RPMI7951 (cell line): ENCODE measurements at regions not wholly inside any gene's neighbourhood (a gene's known extent, or its start where the extent isn't known, plus 50 kb on each side); places are given as distances from the start of the nearest gene placed in this dataset.
"Not testable (repeated sequence)": the region's sequence is repeated elsewhere in the genome, so short reads cannot be mapped to it uniquely, and the experiment has no call there.

ENCODE experiments used
- DNase-seq: peaks from one replicate; pipeline ENCODE4 v3.0.0-alpha.2; 2012; ENCODE audit warnings: low read depth

DNA sequence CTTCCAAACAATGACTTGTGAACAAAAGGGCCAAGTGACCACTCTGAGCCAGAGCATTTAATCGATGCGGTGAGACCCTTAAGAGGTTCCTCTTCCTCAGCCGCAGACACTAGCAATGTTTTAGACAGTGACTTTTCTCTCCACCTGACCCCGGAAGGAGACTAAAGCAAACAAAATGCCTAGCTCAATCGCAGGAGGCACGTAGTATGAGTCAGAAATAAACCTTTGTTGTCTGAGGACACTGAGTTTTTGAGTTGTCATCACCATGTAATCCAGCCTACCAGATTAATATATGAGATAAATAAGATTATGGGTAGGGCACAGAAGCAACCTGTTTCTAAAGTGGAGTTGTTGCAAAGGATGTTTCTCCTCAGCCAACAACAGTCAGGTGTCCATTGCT, 326.2 kb upstream of the DUSP10 start:
- no peak for DNase-seq

DNA sequence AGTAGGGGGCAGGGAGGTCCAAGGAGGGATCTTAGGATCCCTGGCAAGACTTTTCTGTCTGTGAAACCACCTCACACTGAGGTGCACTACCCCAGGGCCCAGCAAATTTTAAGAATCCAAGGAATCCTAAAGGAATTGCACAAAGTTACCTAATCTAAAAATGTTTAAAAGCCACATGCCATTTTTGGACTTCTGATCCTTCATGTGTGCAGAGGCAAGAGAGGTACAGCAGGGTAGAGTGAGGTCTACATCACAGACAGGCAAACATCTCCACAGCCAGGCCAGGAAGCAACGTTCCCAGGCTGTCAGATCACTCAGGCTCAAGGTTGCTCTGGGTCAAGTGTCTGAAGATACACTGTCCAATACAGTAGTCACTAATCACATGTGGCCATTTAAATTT, 324.6 kb upstream of the DUSP10 start:
- no peak for DNase-seq

- DNase-seq, result no peak
Measured at GRCh38 chr1:222065234-222065633, 323.3 kb upstream of the DUSP10 start.

DNA sequence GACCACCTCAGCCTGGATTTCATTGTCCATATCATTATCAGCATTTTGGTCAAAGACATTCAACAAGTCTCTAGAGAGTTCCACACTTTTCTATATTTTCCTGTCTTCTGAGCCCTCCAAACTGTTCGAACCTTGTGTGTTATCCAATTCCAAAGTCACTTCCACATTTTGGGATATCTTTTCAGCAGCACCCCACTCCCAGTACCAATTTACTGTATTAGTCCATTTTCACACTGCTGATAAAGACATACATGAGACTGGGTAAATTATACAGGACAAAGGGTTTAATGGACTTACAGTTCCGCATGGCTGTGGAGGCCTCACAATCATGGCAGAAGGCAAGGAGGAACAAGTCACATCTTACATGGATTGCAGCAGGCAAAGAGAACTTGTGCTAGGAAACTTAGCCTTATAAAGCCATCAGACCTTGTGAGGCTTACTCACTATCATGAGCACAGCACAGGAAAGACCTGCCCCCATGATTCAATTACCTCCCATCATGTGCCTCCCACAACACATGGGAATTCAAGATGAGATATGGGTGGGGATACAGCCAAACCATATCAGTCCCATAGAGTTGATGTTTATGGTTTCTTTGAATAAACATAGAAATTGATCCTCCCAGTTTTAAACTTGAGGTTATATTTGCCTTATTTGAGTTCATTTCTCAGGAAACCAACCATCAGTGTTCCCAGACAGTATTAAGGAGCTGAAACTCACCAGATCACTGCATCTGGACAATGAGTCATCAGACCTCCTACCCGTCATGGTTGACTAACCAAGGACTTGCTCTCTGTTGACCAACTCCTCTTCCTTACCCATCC, 322.7 kb upstream of the DUSP10 start:
- peak; percentile 89 for DNase-seq

DNA sequence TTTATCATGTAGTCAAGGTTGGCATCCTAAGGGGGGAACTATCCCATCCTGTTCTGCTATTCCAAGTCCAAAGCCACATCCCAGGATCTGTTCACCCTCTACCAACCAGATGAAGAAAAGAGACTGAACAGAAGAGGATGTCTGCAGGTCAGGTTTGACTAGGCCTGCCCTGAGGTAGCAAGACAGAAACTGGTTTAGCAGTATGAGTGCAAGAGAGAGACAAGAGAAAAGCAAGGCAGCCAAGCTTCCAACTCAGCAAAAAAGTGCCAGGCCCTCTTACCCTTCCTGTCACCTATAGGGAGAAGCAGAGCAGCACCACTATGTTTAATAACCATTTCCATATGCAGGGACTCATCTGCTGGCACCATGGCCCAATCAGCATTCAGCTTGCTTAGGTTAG, 320.8 kb upstream of the DUSP10 start:
- no peak for DNase-seq

DNA sequence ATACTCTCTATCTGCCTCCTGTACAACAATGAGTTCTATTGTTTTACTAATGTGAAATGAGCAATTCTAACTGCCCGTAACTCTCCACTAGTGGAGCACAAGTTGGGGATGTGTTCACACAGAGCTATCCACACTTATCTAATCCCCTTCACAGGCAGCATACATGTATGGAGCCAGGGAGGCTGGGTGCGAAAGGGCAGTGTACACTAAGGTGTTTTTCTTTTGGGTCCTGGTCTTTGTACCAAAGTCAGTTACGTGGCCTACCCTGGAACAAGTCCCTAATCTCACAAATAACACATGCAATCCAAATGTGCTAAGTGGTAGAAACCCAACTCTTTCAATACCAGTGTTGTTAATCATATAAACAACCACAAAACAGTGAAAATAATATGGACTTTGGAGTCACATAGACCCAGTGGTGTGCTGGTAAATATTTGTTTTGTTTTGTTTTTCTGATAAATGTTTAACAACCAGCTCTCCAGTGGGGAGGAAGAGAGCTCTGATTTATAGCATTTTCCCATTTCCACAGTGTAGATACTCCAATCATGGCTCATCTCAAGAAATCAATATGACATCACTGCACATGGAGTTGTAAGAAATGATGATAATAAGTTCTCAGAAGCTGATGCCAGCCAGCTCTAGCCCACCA, 319.9 kb upstream of the DUSP10 start:
- no peak for DNase-seq

DNA sequence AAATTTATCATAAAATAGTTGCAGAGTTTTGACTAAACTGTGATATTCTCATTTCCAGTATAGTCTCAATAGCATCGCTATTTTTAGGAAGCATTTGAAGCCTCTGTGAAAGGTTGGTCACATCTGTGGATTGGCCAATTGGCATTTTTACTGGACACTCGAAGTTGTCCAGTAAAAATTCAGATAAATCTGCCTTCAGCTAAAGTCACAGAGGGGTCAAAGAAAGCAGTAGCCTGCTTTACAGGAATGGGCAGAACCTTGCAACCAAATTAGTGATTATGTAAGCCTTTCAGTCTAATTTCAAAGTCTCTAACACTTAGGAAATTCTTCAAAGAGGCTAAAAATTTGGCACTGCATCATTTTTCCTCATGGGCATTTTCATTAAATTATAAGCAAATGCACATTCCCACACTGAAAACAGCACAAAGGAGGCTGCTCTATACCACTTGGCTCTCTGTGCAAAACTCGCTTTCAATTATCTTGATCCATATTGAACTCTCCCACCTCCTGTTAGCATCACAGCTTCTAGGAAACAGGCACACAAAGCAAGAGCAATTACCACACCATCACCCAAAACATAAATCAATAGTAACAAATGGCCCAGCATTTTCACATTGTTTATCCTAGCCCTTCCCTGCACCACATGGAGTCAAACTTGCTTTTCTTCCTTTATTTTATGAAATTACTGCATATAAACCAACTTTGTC, 318.5 kb upstream of the DUSP10 start:
- no peak for DNase-seq

GRCh38 chr1:222058249-222058648, 316.4 kb upstream of the DUSP10 start:
- DNase-seq, result no peak

DNA sequence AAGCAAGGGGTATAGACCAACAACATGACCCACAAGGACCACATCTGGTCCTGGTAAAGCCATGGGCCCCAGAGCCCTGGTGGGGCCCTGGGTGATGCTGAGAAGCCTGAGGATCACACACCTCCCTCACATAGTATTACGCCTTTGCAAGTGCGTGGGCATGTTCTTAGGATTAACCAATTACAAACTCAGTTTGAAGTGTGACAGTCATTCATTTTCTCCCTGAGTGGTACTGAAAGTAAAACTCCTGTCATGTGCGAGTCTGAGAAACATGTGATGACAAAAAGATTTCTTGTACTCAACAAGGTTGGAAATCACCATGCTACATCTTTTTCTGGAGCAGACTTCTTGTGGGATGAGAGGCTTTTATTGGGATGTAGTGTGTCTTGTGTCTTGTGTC, 315.3 kb upstream of the DUSP10 start:
- no peak for DNase-seq

DNA sequence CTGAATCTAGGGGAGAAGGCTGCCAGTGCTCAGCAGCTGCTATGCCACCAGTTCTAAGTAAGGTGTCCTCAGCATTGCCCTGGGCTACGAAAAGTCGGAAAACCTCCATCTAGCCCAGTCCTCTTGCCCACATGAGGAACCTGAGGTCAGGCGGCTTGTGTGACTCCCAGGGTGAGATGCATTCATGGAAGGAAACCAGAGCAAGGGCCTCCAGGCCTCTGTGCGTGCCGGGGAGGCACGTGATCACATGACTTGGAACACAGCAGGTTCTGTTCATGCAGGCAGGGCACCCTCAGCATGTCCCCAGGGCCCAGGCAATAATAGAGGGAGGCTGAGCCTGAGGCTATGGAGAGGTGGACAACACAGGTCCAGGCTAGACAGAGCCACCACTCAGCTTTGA, 312.5 kb upstream of the DUSP10 start:
- DNase-seq, result peak; percentile 46

DNA sequence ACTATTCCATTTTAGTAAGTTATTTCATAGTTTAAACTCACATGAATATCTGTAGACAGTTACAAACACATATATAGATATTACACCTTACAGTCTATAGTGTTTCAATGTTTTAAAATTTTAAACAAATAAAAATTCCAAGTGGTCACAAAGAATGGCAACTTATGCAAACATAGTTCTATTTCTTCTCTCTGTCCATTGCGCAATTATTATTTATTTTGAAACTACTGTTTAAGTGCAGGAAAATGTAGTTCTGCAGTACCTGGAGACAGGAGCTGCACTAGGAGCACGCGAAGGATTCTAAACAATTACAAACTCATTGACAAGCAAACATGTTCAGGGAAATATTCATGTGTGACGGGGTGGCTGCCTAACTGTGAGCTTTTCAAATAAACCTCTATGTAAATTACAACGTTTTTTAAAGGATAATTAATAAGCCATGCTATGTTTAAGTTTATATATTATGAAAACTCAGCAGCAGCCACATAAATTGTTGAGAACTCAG, 312.0 kb upstream of the DUSP10 start:
- DNase-seq, result no peak

DNA sequence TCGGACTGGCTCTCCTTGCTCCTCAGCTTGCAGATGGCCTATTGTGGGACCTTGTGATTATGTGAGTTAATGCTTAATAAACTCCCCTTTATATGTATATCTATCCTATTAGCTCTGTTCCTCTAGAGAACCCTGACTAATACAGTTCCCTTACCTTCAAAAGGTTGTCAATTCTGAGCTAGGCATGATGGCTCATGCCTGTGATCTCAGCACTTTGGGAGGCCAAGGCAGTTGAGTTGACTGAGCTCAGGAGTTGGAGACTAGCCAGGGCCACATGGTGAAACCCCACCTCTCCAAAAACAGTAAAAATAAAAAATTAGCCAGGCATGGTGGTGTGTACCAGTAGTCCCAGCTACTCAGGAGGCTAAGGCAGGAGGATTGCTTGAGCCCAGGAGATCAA, 309.4 kb upstream of the DUSP10 start:
- DNase-seq, result not testable (repeated sequence)

DNA sequence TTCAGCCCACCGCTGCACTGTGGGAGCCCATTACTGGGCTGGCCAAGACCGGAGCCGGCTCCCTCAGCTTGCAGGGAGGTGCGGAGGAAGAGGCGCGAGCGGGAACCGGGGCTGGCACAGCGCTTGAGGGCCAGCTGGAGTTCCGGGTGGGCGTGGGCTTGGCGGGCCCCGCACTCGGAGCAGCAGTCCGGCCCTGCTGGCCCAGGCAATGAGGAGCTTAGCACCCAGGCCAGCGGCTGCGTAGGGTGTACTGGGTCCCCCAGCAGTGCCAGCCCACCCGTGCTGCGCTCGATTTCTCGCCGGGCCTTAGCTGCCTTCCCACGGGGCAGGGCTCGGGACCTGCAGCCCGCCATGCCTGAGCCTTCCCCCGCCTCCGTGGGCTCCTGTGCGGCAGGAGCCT, 307.8 kb upstream of the DUSP10 start:
- DNase-seq, result not testable (repeated sequence)

DNA sequence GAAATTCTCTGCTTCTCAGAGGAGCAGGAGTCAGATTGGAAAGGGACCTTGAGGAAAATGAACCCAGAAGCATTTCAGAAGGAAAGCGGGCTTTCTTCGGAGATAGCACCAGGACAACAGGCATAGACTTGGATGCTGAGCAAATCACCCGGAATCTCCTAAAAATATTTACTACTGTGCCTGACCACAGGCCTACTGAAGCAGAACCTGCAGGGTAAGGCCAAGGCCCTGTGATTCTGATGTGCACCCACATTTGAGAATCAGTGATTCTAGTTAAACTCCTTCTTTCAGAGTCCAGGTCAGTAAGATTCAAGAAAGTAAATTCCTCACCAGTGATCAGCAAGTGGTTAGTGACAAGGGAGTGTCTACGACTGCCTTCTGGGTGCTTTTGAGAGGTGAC, 307.3 kb upstream of the DUSP10 start:
- no peak for DNase-seq

DNA sequence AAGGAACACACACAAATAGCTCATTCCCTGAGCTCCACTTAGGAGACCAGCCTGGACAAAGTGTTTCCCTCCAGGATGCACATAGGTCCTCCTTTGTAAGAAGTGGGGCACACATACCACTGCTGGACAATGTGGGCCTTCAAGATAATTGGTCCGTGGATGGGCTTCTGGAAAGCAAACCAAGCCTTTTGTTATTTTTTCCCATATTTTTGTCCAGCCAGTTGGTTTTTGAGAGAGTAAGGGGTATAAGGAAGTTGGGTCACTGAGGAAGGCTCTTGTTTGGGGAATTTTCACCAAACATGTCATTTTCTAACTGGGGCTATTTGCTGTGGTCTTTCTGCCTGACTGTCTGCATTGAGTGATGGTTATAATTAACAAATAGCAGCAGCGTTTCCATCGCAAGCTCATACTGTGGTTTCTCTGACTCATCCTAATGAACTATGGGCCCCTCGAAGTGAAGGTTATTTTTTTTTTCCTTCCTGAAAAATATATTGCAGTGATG, 306.3 kb upstream of the DUSP10 start:
- DNase-seq, result peak; percentile 87

DNA sequence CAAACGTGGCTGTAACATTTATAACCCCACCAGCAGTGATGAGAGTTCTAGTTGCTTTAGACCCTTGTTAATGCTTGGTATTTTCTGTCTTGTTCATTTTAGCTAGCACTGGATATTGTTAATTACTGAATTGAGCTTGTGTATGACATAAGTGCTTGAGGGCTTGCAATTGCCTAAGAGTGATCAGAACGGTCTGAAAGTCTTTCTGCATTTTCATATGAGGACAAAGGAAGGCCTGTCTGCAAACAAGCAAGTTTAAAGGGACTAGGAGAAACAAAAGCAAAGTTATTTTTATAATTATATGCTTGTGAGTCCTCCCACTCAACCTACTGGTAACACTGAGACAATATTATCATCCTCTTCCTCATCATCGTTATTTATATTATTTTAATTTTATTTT, 305.5 kb upstream of the DUSP10 start:
- peak; percentile 52 for DNase-seq

DNA sequence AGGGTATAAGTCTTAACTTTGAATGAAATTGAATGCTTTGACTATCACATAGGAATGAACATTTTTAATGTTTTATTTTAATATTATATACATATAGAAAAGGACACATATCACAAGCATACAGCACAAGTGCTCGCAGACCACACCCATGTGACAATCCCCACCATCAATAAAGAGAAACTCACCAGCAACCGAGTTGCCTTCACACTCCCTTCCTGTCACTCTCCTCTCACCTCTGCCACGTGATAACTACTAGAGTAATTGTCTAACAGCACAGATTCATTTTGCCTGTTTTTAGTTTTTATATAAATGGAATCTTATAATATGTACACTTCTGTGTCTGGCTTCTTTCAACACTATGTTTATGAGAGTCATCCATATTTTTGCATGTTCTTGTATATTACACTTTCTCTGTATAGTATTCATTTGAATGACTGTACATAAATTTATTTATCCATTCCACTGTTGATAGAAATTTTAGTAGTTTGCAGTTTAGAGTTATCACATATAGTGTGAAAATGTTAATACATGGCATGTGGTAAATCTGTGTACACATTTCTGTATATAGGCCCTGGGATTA, 304.9 kb upstream of the DUSP10 start:
- DNase-seq, result no peak

DNA sequence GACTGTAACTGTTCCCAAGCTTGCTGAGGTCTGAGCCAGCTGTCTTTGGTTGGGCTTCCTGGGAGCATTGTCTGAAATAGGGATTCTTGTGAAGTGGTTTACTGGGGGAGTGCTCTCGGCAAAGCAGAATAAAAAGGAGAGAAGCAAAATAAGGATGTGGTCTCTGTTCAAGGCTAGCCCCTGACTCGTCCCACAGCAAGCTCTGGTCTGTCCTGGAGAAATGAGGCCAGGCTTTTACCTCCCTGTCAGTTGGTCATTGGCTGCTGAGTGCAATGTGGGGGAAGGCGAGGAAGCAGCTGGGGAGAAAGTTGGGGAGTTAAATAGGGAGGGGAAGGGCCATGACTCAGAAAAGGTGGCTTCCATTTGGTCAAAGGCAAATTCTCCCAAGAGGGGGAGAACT, 303.9 kb upstream of the DUSP10 start:
- DNase-seq, result peak; percentile 6

DNA sequence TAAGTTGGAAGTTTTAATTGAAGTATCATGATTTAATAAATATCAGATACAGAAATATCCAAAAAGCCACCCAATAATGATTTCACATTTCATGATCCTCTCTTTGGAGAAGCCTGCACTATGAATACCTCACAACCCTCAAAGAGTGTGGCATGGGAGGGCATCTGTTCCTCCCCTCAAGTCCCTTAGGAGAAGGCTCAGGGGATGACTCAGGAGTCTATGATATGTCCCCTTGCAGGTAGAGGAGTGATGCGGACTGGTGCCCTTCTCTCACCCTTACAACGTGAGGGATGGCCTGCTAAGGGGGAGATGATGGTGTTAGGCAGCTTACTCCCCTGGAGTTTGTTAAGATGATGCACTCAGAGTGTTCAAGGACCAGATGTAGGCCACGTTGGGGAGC, 303.3 kb upstream of the DUSP10 start:
- no peak for DNase-seq

DNA sequence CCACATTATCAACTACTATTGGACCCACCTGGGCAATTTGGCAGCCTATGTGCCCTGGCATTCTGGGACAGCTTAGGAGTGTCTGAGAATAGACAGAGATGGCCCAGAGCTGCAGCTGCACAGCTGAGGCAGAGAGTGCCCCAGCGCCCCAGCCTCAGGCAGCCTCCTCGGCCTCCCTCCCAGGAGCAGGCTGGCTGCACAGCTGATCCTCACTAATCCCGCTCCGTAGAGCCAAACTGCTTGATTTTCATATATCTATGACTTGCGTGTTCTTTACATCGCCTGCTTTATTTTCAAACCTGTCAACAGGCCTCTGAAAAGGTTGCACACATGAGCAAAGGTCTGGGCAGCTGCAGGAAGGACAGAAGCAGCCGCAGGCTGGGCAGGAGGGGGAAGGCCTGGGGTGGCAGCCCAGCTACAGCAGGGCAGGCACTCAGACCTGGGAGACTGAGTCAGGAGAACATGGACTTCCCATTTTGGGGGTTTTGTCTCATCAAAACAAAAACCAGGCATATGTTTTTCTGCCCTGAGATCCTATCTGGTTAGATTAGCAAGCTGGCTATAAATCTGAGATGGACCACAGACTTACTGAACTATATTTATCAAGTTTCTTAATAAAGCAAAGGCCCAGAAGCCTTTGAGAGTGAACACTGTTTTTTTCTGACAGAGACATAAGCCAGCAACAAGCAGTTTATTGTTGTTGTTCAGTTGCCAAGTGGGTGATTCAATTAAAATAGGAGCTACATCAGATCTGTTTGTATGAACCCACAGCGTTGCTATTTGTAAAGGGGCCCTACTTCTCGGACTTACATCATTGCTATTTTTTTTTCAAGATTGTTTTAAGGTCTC, 301.8 kb upstream of the DUSP10 start:
- DNase-seq, result peak; percentile 61

DNA sequence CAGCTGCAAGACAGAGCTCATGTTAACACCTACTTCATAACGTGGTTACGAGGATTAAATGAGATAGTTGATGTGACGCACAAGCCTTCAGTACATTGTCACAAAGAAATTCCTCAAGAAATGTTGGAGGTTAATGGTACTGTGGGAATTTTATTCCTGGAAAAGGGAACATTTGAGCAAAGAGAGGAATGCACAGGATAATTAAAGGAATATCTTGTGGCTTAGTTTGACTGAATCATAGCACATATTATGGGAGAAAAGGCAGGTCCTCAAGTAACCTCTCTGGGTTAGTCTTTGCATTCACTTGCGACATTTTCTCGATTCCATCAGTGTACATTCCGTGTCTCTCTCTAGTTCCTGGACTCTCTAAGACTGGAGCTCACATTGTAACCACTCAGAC, 300.2 kb upstream of the DUSP10 start:
- peak; percentile 22 for DNase-seq
